Osteoblast (primary cell): ENCODE measurements at regions not wholly inside any gene's neighbourhood (a gene's known extent, or its start where the extent isn't known, plus 50 kb on each side); places are given as distances from the start of the nearest gene placed in this dataset.

Experiments used
- DNase-seq: peaks from one replicate; pipeline ENCODE4 v3.0.0; 2011; ENCODE audit warnings: low spot score, mixed read lengths; ENCODE audit not compliant: insufficient read length; ENCODE audit errors: missing footprints
- H2AFZ ChIP-seq: 2 replicates; pipeline ENCODE4 v1.6.0; 2011; ENCODE audit warnings: mild to moderate bottlenecking, low read length
- H3K27ac ChIP-seq: 2 replicates; pipeline ENCODE4 v1.5.1; 2011; ENCODE audit warnings: mild to moderate bottlenecking, low read depth, low read length, moderate library complexity
- H3K27me3 ChIP-seq: 2 replicates; pipeline ENCODE4 v1.6.0; 2012; ENCODE audit warnings: mild to moderate bottlenecking, control low read depth, inconsistent platforms, low read length, moderate library complexity; ENCODE audit not compliant: insufficient read depth
- H3K36me3 ChIP-seq: 2 replicates; pipeline ENCODE4 v1.5.1; 2011; ENCODE audit warnings: mild to moderate bottlenecking, low read length, control low read depth, moderate library complexity; ENCODE audit not compliant: insufficient read depth
- H3K4me1 ChIP-seq: 2 replicates; pipeline ENCODE4 v1.5.1; 2011; ENCODE audit warnings: mild to moderate bottlenecking, low read length, control low read depth, moderate library complexity; ENCODE audit not compliant: insufficient read depth
- H3K4me2 ChIP-seq: 2 replicates; pipeline ENCODE4 v1.6.0; 2011; ENCODE audit warnings: mild to moderate bottlenecking, low read length; ENCODE audit not compliant: insufficient read depth
- H3K4me3 ChIP-seq: fragments of 200-600 bp; sonication (generic); 3 replicates; pipeline ENCODE4 v1.5.1; 2012; ENCODE audit warnings: mild to moderate bottlenecking, low read length, inconsistent platforms; ENCODE audit not compliant: insufficient read depth
- H3K79me2 ChIP-seq: 2 replicates; pipeline ENCODE4 v1.6.0; 2012; ENCODE audit warnings: mild to moderate bottlenecking, low read length, control low read depth, inconsistent platforms; ENCODE audit not compliant: insufficient read depth
- H3K9me3 ChIP-seq: 2 replicates; pipeline ENCODE4 v1.5.1; 2011; ENCODE audit warnings: low read depth, low read length, control low read depth
- H4K20me1 ChIP-seq: 2 replicates; pipeline ENCODE4 v1.6.0; 2012; ENCODE audit warnings: mild to moderate bottlenecking, low read length, control low read depth; ENCODE audit not compliant: insufficient read depth
- CTCF ChIP-seq: IDR thresholded peaks from 2 replicates; pipeline ENCODE4 v1.5.1; 2011; ENCODE audit warnings: mild to moderate bottlenecking, low read depth, low read length, moderate library complexity; ENCODE audit errors: extremely low read depth

GRCh38 chr13:19062801-19063200 lies 118.8 kb downstream of the TUBA3C start:
- Histone ChIP-seq H3K4me2 (no peak overlapping the region), H3K79me2 (no peaks in the 10 kb centered on the region), H2AFZ (no peak overlapping the region), H3K36me3 (no peaks in the 10 kb centered on the region), H3K9me3 (peaks cover 2% of the 10 kb centered on the region), H3K27ac (no peak overlapping the region), H3K4me3 (no peak overlapping the region), H4K20me1 (no peaks in the 10 kb centered on the region), H3K4me1 (no peaks in the 10 kb centered on the region), H3K27me3 (no peaks in the 10 kb centered on the region)
- DNase-seq = no peak
- TF ChIP-seq CTCF = no peak

GRCh38 chr13:19062019-19062646 lies 119.5 kb downstream of the TUBA3C start:
- Histone ChIP-seq H3K4me3 (no peak overlapping the region), H3K27ac (no peak overlapping the region), H3K4me2 (no peak overlapping the region), H3K4me1 (no peaks in the 10 kb centered on the region), H3K27me3 (no peaks in the 10 kb centered on the region), H3K79me2 (no peaks in the 10 kb centered on the region), H3K9me3 (peaks cover 2% of the 10 kb centered on the region), H2AFZ (no peak overlapping the region), H4K20me1 (no peaks in the 10 kb centered on the region), H3K36me3 (no peaks in the 10 kb centered on the region)
- DNase-seq = no peak
- no peak for TF ChIP-seq CTCF

GRCh38 chr13:19061278-19061677 lies 120.3 kb downstream of the TUBA3C start:
- Histone ChIP-seq H3K4me2 (no peak overlapping the region), H3K4me1 (no peaks in the 10 kb centered on the region), H3K79me2 (no peaks in the 10 kb centered on the region), H3K4me3 (no peak overlapping the region), H3K9me3 (peaks cover 2% of the 10 kb centered on the region), H3K27me3 (no peaks in the 10 kb centered on the region), H3K27ac (no peak overlapping the region), H2AFZ (no peak overlapping the region), H4K20me1 (no peaks in the 10 kb centered on the region), H3K36me3 (no peaks in the 10 kb centered on the region)
- DNase-seq = no peak
- TF ChIP-seq CTCF = no peak

- DNase-seq = no peak
- Histone ChIP-seq H3K4me3 (no peak overlapping the region), H3K9me3 (peaks cover 2% of the 10 kb centered on the region), H3K4me2 (no peak overlapping the region), H3K27me3 (no peaks in the 10 kb centered on the region), H3K79me2 (no peaks in the 10 kb centered on the region), H3K4me1 (no peaks in the 10 kb centered on the region), H3K36me3 (no peaks in the 10 kb centered on the region), H2AFZ (no peak overlapping the region), H3K27ac (no peak overlapping the region), H4K20me1 (no peaks in the 10 kb centered on the region)
- TF ChIP-seq CTCF = no peak
Observed at GRCh38 chr13:19060311-19061002, 121.2 kb downstream of the TUBA3C start.
